Ectodermal cell (in vitro differentiated cells): ENCODE measurements at regions not wholly inside any gene's neighbourhood (a gene's known extent, or its start where the extent isn't known, plus 50 kb on each side); places are given as distances from the start of the nearest gene placed in this dataset.

ENCODE experiments used
- H3K27ac ChIP-seq: 2 replicates; pipeline ENCODE4 v1.7.0; 2013; ENCODE audit warnings: mild to moderate bottlenecking, low read depth, low read length; ENCODE audit not compliant: insufficient read depth, poor library complexity, severe bottlenecking
- H3K27me3 ChIP-seq: 2 replicates; pipeline ENCODE4 v1.7.0; 2013; ENCODE audit warnings: mild to moderate bottlenecking, low read length; ENCODE audit not compliant: insufficient read depth, control insufficient read depth, poor library complexity, severe bottlenecking
- H3K36me3 ChIP-seq: one replicate; pipeline ENCODE4 v1.7.0; 2013; ENCODE audit warnings: low read length; ENCODE audit not compliant: control insufficient read depth, insufficient read depth
- H3K4me1 ChIP-seq: one replicate; pipeline ENCODE4 v1.7.0; 2013; ENCODE audit warnings: low read length; ENCODE audit not compliant: control insufficient read depth, insufficient read depth
- H3K4me3 ChIP-seq: 2 replicates; pipeline ENCODE4 v1.7.0; 2013; ENCODE audit warnings: low read depth, low read length, control low read depth; ENCODE audit not compliant: insufficient read depth
- H3K9me3 ChIP-seq: 2 replicates; pipeline ENCODE4 v1.7.0; 2013; ENCODE audit warnings: mild to moderate bottlenecking, low read length, moderate library complexity; ENCODE audit not compliant: control insufficient read depth
- WGBS, 2 experiments: methylation state at CpG; one replicate each; pipeline ENCODE4 v1.1.7; 2013; ENCODE audit warnings: missing lambda C conversion rate in 2 of 2; 5-methylcytosine and 5-hydroxymethylcytosine counted together

DNA sequence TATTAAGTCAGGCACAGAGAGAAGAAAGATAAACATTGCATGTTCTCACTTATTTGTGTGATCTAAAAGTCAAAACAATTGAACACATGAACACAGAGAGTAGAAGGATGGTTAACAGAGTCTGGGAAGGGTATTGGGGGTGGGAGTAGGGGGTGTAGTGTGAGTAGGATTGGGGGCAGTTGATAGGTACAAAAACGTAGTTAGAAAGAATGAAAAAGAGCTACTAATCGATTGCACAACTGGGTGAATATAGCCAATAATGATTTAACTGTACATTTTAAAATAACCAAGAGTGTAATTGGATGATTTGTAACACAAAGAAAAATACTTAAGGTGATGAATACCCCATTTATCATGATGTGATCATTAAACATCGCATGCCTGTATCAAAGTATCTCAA, 333.3 kb downstream of the HAO1 start:
- 90 to 100% methylated on average over 1 to 2 of the region's 3 CpGs for WGBS, 2 experiments

DNA sequence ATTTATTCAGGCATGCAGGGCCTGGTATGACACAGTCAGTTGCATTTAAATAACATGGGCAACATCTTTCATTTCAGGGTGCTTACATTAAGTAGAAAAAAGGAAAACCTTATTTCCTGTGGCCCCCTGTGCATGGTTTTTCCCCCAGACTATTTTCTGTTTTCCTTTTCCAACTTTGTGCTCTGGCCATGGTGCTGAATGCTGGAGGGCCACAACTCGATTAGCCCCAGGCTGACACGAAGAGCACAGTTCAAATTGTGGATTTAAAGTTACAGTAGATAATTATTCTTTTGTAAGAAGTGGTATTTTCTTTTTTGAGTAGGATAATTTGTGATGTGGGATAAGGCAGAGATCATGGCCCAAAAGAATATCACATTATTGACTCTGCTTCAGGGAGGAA, 332.0 kb downstream of the HAO1 start:
- H3K36me3 ChIP-seq: no peaks in the 10 kb centered on the region
- H3K9me3 ChIP-seq: no peaks in the 10 kb centered on the region
- H3K27ac ChIP-seq: no peak overlapping the region
- H3K27me3 ChIP-seq: no peaks in the 10 kb centered on the region
- H3K4me1 ChIP-seq: no peaks in the 10 kb centered on the region
- 19 to 23% methylated on average over 2 of the region's 2 CpGs for WGBS, 2 experiments
- H3K4me3 ChIP-seq: no peak overlapping the region

More for the DNA sequence above, 333.3 kb downstream of the HAO1 start:
- Histone ChIP-seq H3K27me3 (no peaks in the 10 kb centered on the region), H3K4me3 (no peak overlapping the region), H3K9me3 (no peaks in the 10 kb centered on the region), H3K27ac (no peak overlapping the region), H3K4me1 (peaks cover 2% of the 10 kb centered on the region), H3K36me3 (no peaks in the 10 kb centered on the region)

DNA sequence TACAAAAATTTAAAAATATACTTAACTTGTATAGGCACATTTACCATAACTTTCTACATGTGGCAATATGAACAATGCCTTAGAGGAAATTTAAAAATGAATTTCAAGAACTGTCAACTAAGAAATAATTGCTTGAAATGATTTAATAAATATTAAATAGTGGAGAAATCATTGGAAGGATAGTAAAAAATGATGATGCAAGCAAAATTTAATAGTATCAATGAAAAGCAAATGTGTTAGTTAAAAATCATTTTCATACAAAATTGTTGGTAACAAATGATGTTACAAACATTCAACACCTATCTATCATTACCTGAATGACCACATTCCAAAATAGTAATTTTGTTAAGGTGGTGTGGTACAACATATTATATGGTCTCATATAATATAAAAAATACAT, 331.0 kb downstream of the HAO1 start:
- Histone ChIP-seq H3K9me3 (no peaks in the 10 kb centered on the region), H3K4me3 (no peak overlapping the region)

GRCh38 chr20:7610681-7611080, 329.6 kb downstream of the HAO1 start:
- 93 to 96% methylated on average over 2 to 3 of the region's 4 CpGs for WGBS, 2 experiments
- no peak overlapping the region for H3K4me3 ChIP-seq

More for the DNA sequence above, 331.0 kb downstream of the HAO1 start:
- H3K27me3 ChIP-seq: no peaks in the 10 kb centered on the region
- no peaks in the 10 kb centered on the region for H3K4me1 ChIP-seq
- H3K27ac ChIP-seq: no peak overlapping the region
- H3K36me3 ChIP-seq: no peaks in the 10 kb centered on the region

GRCh38 chr20:7617797-7618196, 322.5 kb downstream of the HAO1 start:
- WGBS, 2 experiments: 87% methylated on average over 1 of the region's 2 CpGs; no CpG with 5 or more reads in 1 of the 2 experiments
- Histone ChIP-seq H3K4me3 (no peak overlapping the region), H3K27ac (no peak overlapping the region), H3K9me3 (no peaks in the 10 kb centered on the region), H3K4me1 (no peaks in the 10 kb centered on the region), H3K36me3 (no peaks in the 10 kb centered on the region), H3K27me3 (no peaks in the 10 kb centered on the region)

More at GRCh38 chr20:7610681-7611080, 329.6 kb downstream of the HAO1 start:
- H3K27me3 ChIP-seq: no peaks in the 10 kb centered on the region
- H3K27ac ChIP-seq: no peak overlapping the region
- no peaks in the 10 kb centered on the region for H3K36me3 ChIP-seq
- no peaks in the 10 kb centered on the region for H3K4me1 ChIP-seq
- H3K9me3 ChIP-seq: no peaks in the 10 kb centered on the region

- H3K4me3 ChIP-seq: no peak overlapping the region
- no peaks in the 10 kb centered on the region for H3K36me3 ChIP-seq
- H3K9me3 ChIP-seq: no peaks in the 10 kb centered on the region
- no peaks in the 10 kb centered on the region for H3K27me3 ChIP-seq
- H3K4me1 ChIP-seq: no peaks in the 10 kb centered on the region
- 94% methylated on average over 28 of the region's 28 CpGs for WGBS, 2 experiments
- no peak overlapping the region for H3K27ac ChIP-seq
Measured at GRCh38 chr20:7622399-7622961, 317.8 kb downstream of the HAO1 start.

DNA sequence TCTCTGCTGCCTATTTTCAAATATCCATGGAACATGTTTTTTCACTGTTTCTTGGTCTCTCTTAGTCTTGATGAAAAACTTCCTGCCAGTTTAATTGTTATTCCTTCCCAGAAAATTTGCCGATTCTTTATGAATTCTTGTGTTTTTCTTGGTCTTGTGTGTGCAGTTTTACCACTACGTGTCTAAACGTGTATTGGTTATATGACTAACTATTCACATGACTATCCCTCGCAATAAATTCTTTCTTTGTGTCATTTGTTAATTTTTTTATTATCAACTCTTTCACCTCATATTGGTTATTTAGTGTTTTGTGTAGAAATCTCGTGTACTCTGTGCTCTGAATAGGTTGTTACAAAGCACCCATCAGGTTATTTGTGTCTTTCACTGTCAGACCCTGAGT, 315.4 kb downstream of the HAO1 start:
- H3K36me3 ChIP-seq: no peaks in the 10 kb centered on the region

DNA sequence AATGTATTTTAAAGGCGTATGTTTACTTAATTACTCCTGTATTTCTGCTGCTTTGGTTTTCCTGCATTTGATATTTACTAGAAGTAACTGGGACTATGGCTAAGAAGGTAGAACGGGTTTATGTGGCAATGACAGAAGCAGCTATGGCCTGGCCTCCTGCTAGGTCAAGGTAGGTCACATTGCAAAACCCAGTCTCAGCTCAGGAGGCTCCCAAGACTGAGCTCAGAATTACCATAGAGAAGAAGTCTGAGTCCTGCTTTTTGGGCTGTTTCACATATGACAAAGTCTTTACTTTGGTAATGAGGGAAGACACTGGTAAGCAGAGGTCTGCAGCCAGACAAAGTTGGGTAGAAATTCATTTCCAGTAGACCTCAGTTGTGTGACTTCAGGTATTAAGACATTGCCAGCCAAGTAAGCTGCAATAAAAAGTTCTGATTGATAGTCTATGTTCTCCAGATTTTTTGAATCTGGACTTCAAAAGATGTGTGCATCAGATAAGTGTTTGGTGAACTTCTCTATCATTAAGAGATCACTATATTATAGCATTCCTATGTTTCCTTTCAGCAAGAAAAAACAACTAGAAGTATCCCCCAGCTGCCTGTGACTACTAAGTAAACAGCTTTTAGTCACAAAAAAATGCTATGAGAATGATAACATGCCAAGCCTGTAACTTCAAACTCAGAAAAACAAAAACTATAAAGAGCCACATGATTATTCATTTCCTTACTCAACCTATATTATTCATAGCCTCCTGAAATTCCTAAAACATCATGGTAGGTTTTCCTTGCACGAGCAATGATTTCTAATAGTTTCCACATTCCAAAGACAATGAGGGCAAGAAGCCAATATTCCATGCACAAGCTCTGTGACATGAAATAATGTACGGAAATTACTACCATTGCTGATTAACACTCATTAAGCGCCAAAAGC, 312.3 kb downstream of the HAO1 start:
- WGBS, 2 experiments: 93 to 95% methylated on average over 4 to 5 of the region's 5 CpGs
- Histone ChIP-seq H3K4me3 (no peak overlapping the region), H3K9me3 (no peaks in the 10 kb centered on the region), H3K27me3 (no peaks in the 10 kb centered on the region), H3K4me1 (no peaks in the 10 kb centered on the region), H3K27ac (no peak overlapping the region), H3K36me3 (no peaks in the 10 kb centered on the region)

More for the DNA sequence above, 315.4 kb downstream of the HAO1 start:
- H3K27ac ChIP-seq: no peak overlapping the region
- H3K9me3 ChIP-seq: no peaks in the 10 kb centered on the region
- WGBS, 2 experiments: 95% methylated on average over 3 of the region's 5 CpGs; no CpG with 5 or more reads in 1 of the 2 experiments
- H3K4me3 ChIP-seq: no peak overlapping the region
- H3K4me1 ChIP-seq: no peaks in the 10 kb centered on the region
- no peaks in the 10 kb centered on the region for H3K27me3 ChIP-seq

DNA sequence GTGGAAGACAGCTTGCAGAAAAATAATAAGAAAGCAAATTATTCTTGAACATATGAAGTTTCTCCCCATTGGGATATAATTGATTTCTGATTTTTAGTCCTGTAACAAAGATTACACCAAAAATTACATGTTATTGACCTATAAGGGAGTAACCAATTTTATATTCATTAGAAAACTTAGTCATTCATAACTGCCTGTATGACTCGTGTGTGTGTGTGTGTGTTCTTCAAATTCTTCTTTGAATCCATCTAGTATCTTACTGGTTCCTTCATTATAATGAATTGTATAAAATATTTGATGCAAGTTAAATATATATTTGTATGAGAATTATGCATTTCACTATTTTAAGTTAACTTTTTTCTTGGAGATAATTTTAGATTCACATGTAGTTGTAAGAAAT, 310.4 kb downstream of the HAO1 start:
- H3K9me3 ChIP-seq: no peaks in the 10 kb centered on the region
- WGBS, 2 experiments: no CpG with 5 or more reads among the region's 1 CpG
- H3K27ac ChIP-seq: no peak overlapping the region
- no peaks in the 10 kb centered on the region for H3K4me1 ChIP-seq
- H3K36me3 ChIP-seq: no peaks in the 10 kb centered on the region
- H3K27me3 ChIP-seq: no peaks in the 10 kb centered on the region
- no peak overlapping the region for H3K4me3 ChIP-seq

DNA sequence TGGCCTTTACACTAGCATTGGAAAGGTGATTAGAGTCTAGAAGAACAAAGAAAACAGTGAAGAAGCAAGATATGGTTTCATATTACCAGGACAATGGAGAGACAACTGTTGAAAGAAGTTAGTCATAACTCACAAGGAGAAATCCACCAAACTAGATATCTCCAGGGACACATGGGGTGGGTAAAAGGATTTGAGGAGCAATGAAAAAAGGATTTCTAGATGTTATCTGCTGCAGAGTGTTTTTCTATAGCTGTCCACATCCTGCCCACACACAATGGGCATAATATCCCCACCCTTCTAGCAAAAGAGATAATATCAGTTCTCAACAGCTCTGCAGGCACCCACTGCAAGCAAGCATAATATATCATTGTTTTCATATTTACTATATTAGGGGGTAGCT, 303.1 kb downstream of the HAO1 start:
- H3K4me1 ChIP-seq: no peaks in the 10 kb centered on the region
- no peaks in the 10 kb centered on the region for H3K36me3 ChIP-seq
- H3K9me3 ChIP-seq: no peaks in the 10 kb centered on the region
- H3K4me3 ChIP-seq: no peak overlapping the region
- no peaks in the 10 kb centered on the region for H3K27me3 ChIP-seq
- no peak overlapping the region for H3K27ac ChIP-seq
